ENCODE measurements at regions not wholly inside any gene's neighbourhood (a gene's known extent, or its start where the extent isn't known, plus 50 kb on each side); places are given as distances from the start of the nearest gene placed in this dataset.
"Not testable (repeated sequence)": the region's sequence is repeated elsewhere in the genome, so short reads cannot be mapped to it uniquely, and the experiment has no call there.

GRCh38 chr10:8338177-8338766 is 283.8 kb downstream of the GATA3 start:
- peaks cover 6 to 15% of the 10 kb centered on the region in 2 donors for H3K9me3 Mint-ChIP-seq
- no peaks in the 10 kb centered on the region for H3K4me1 Mint-ChIP-seq
- H3K27ac Mint-ChIP-seq: no peak overlapping the region
- ATAC-seq (peak; percentile 56), DNase-seq (no peak)
- no peak overlapping the region for H3K4me3 Mint-ChIP-seq
- H3K27me3 Mint-ChIP-seq: no peaks in the 10 kb centered on the region

GRCh38 chr10:8344756-8345155 is 290.3 kb downstream of the GATA3 start:
- no peak for ATAC-seq
- Mint-ChIP-seq H3K27ac (no peak overlapping the region), H3K4me3 (no peak overlapping the region), H3K27me3 (no peaks in the 10 kb centered on the region), H3K4me1 (no peaks in the 10 kb centered on the region), H3K9me3 (peaks cover 11 to 15% of the 10 kb centered on the region in 2 donors)
- no peak for DNase-seq

- H3K27ac Mint-ChIP-seq: no peak overlapping the region
- no peak overlapping the region for H3K4me3 Mint-ChIP-seq
- ATAC-seq (no peak), DNase-seq (no peak)
- no peaks in the 10 kb centered on the region for H3K4me1 Mint-ChIP-seq
- no peaks in the 10 kb centered on the region for H3K27me3 Mint-ChIP-seq
- peaks cover under 1 to 6% of the 10 kb centered on the region in 2 donors for H3K9me3 Mint-ChIP-seq
Observed at GRCh38 chr10:8346861-8347260, 292.4 kb downstream of the GATA3 start.

GRCh38 chr10:8347614-8348013 is 293.1 kb downstream of the GATA3 start:
- H3K4me1 Mint-ChIP-seq, ATAC-seq: not testable (repeated sequence)

GRCh38 chr10:8349610-8350249 is 295.2 kb downstream of the GATA3 start:
- H3K4me3 Mint-ChIP-seq: no peak overlapping the region

More at GRCh38 chr10:8347614-8348013, 293.1 kb downstream of the GATA3 start:
- not testable (repeated sequence) for H3K27ac Mint-ChIP-seq, DNase-seq, H3K27me3 Mint-ChIP-seq, H3K4me3 Mint-ChIP-seq, H3K9me3 Mint-ChIP-seq

GRCh38 chr10:8350250-8350967 is 295.9 kb downstream of the GATA3 start:
- ATAC-seq: no peak
- H3K4me3 Mint-ChIP-seq: no peak overlapping the region

More at GRCh38 chr10:8349610-8350249, 295.2 kb downstream of the GATA3 start:
- no peak for DNase-seq
- Mint-ChIP-seq H3K27me3 (no peaks in the 10 kb centered on the region), H3K4me1 (no peaks in the 10 kb centered on the region), H3K27ac (no peak overlapping the region), H3K9me3 (peaks cover 0 to 6% of the 10 kb centered on the region in 2 donors)
- ATAC-seq: no peak

GRCh38 chr10:8352171-8353075 is 297.9 kb downstream of the GATA3 start:
- no peak overlapping the region for H3K4me3 Mint-ChIP-seq
- H3K9me3 Mint-ChIP-seq: peaks cover 0 to 6% of the 10 kb centered on the region in 2 donors
- ATAC-seq (no peak), DNase-seq (no peak)
- no peaks in the 10 kb centered on the region for H3K4me1 Mint-ChIP-seq
- H3K27me3 Mint-ChIP-seq: peaks cover 12% of the 10 kb centered on the region
- H3K27ac Mint-ChIP-seq: no peak overlapping the region

More at GRCh38 chr10:8350250-8350967, 295.9 kb downstream of the GATA3 start:
- DNase-seq: no peak
- Mint-ChIP-seq H3K9me3 (peaks cover 0 to 6% of the 10 kb centered on the region in 2 donors), H3K27me3 (no peaks in the 10 kb centered on the region), H3K27ac (no peak overlapping the region), H3K4me1 (no peaks in the 10 kb centered on the region)

GRCh38 chr10:8356283-8356682 is 301.8 kb downstream of the GATA3 start:
- DNase-seq (no peak), ATAC-seq (no peak)
- no peak overlapping the region for H3K4me3 Mint-ChIP-seq
- no peak overlapping the region for H3K27ac Mint-ChIP-seq
- H3K27me3 Mint-ChIP-seq: peaks cover 17% of the 10 kb centered on the region
- no peaks in the 10 kb centered on the region for H3K4me1 Mint-ChIP-seq
- no peaks in the 10 kb centered on the region for H3K9me3 Mint-ChIP-seq

GRCh38 chr10:8359467-8359866 is 305.0 kb downstream of the GATA3 start:
- no peak overlapping the region for H3K27ac Mint-ChIP-seq
- no peak for DNase-seq
- peaks cover 0 to 5% of the 10 kb centered on the region in 2 donors for H3K9me3 Mint-ChIP-seq
- H3K4me3 Mint-ChIP-seq: no peak overlapping the region
- peaks cover 17% of the 10 kb centered on the region for H3K27me3 Mint-ChIP-seq
- peaks cover 8% of the 10 kb centered on the region for H3K4me1 Mint-ChIP-seq
- ATAC-seq: no peak

- Mint-ChIP-seq H3K4me1 (peaks cover 8% of the 10 kb centered on the region), H3K9me3 (peaks cover 0 to 5% of the 10 kb centered on the region in 2 donors), H3K27ac (no peak overlapping the region), H3K4me3 (no peak overlapping the region), H3K27me3 (peaks cover 17% of the 10 kb centered on the region)
- no peak for ATAC-seq
- no peak for DNase-seq
Observed at GRCh38 chr10:8360365-8360764, 305.9 kb downstream of the GATA3 start.

- Mint-ChIP-seq H3K9me3 (peaks cover 0 to 5% of the 10 kb centered on the region in 2 donors), H3K4me3 (no peak overlapping the region), H3K27ac (no peak overlapping the region), H3K4me1 (peaks cover 14% of the 10 kb centered on the region), H3K27me3 (peaks cover 17% of the 10 kb centered on the region)
- ATAC-seq: no peak
- DNase-seq: no peak
Observed at GRCh38 chr10:8360814-8361509, 306.5 kb downstream of the GATA3 start.

- Mint-ChIP-seq H3K27me3 (peaks cover 14% of the 10 kb centered on the region), H3K4me3 (no peak overlapping the region), H3K9me3 (peaks cover 0 to 5% of the 10 kb centered on the region in 2 donors), H3K4me1 (peaks cover 19% of the 10 kb centered on the region), H3K27ac (no peak overlapping the region)
- DNase-seq (no peak), ATAC-seq (no peak)
Observed at GRCh38 chr10:8361510-8361844, 307.0 kb downstream of the GATA3 start.

GRCh38 chr10:8365935-8366911 is 311.7 kb downstream of the GATA3 start:
- peaks cover 23% of the 10 kb centered on the region for H3K4me1 Mint-ChIP-seq
- no peak overlapping the region for H3K27ac Mint-ChIP-seq

More at GRCh38 chr10:8365935-8366911, 311.7 kb downstream of the GATA3 start:
- peak in 1 of 2 donors; percentile 13 for DNase-seq
- Mint-ChIP-seq H3K9me3 (peaks cover 3 to 10% of the 10 kb centered on the region in 2 donors), H3K4me3 (peak overlapping the region in 1 of 2 donors; percentile 16), H3K27me3 (no peaks in the 10 kb centered on the region)
- peak; percentile 59 for ATAC-seq
